ENCODE measurements at regions not wholly inside any gene's neighbourhood (a gene's known extent, or its start where the extent isn't known, plus 50 kb on each side); places are given as distances from the start of the nearest gene placed in this dataset.
A peak's percentile ranks its signal among the peaks of the same experiment; 100 is the strongest.

- no peaks in the 10 kb centered on the region for H3K27me3 ChIP-seq
- H3K9me3 ChIP-seq, result no peaks in the 10 kb centered on the region
- intact Hi-C loops (cut with DNase I; ENCODE audit: low total_unique reads), result no loop called here
- no peak overlapping the region for H3K4me3 ChIP-seq
- H3K4me1 ChIP-seq, result no peaks in the 10 kb centered on the region
- DNase-seq (ENCODE audit: low spot score in 2 of 2), result no peak
- TF ChIP-seq POLR2A (IDR thresholded peaks at IDR 0.05), result no peak
- TF ChIP-seq, protein P1, sequence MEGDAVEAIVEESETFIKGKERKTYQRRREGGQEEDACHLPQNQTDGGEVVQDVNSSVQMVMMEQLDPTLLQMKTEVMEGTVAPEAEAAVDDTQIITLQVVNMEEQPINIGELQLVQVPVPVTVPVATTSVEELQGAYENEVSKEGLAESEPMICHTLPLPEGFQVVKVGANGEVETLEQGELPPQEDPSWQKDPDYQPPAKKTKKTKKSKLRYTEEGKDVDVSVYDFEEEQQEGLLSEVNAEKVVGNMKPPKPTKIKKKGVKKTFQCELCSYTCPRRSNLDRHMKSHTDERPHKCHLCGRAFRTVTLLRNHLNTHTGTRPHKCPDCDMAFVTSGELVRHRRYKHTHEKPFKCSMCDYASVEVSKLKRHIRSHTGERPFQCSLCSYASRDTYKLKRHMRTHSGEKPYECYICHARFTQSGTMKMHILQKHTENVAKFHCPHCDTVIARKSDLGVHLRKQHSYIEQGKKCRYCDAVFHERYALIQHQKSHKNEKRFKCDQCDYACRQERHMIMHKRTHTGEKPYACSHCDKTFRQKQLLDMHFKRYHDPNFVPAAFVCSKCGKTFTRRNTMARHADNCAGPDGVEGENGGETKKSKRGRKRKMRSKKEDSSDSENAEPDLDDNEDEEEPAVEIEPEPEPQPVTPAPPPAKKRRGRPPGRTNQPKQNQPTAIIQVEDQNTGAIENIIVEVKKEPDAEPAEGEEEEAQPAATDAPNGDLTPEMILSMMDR (IDR thresholded peaks at IDR 0.05), result no peak
- no peak for TF ChIP-seq POLR2AphosphoS5 (IDR thresholded peaks at IDR 0.05)
- no peak overlapping the region for H3K27ac ChIP-seq
- no peaks in the 10 kb centered on the region for H3K36me3 ChIP-seq
Observed at GRCh38 chr20:53844259-53844658, 226.1 kb downstream of the BCAS1 start.

DNA sequence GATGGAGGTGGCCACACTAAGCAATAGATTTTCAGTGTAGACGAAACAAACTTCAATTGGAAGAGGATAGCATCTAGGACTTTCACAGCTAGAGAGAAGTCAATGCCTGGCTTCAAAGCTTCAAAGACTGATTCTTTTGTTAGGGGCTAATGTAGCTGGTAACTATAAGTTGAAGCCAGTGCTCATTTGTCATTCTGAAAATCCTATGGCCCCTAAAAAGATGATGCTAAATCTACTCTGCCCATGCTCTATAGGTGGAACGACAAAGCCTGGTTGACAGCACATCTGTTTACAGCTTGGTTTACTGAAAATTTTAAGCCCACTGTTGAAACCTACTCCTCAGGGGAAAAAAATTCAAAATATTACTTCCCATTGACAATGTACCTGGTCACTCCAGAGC is 226.7 kb downstream of the BCAS1 start:
- Histone ChIP-seq H3K27ac (no peak overlapping the region), H3K27me3 (no peaks in the 10 kb centered on the region), H3K4me1 (no peaks in the 10 kb centered on the region), H3K4me3 (no peak overlapping the region), H3K36me3 (no peaks in the 10 kb centered on the region), H3K9me3 (no peaks in the 10 kb centered on the region)
- TF ChIP-seq, protein P1 (IDR thresholded peaks at IDR 0.05), result no peak
- TF ChIP-seq POLR2AphosphoS5 (IDR thresholded peaks at IDR 0.05) (no peak), POLR2A (IDR thresholded peaks at IDR 0.05) (no peak)
- DNase-seq (ENCODE audit: low spot score in 2 of 2), result no peak
- intact Hi-C loops (cut with DNase I; ENCODE audit: low total_unique reads), result no loop called here

DNA sequence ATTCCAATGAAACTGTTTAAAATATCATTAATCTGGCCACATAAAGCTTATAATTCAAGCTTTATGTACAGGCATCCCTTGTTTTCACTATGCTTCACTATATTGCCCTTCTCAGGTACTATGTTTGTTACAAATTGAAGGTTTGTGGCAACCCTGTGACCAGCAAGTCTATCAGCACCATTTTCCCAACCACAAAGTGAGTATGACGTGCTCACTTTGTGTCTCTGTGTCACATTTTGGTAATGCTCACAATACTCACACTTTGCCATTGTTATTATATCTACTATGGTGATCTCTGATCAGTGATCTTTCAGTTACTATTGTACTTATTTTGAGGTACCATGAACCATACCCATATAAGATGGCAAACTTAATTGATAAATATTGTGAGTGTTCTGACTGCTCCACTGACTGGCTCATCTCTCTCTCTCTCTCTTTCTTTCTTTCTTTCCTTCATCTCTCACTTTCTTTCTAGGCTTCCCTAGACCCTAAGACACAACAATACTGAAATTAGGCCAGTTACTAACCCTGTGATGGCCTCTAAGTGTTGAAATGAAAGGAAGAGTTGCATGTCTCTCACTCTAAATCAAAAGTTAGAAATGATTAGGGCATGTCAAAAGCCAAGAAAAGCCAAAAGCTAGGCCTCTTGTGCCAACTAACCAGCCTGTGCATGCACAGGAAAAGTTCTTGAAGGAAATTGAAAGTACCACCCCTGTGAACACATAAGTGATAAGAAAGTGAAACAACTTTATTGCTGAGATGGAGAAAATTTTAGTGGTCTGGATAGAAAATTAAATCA is 227.9 kb downstream of the BCAS1 start:
- Histone ChIP-seq H3K4me3 (no peak overlapping the region), H3K27ac (peak overlapping the region in 1 of 2 donors; percentile 15), H3K27me3 (no peaks in the 10 kb centered on the region), H3K9me3 (no peaks in the 10 kb centered on the region), H3K36me3 (no peaks in the 10 kb centered on the region), H3K4me1 (no peaks in the 10 kb centered on the region)
- intact Hi-C loops (cut with DNase I; ENCODE audit: low total_unique reads), result no loop called here
- TF ChIP-seq, protein P1 (IDR thresholded peaks at IDR 0.05), result no peak
- TF ChIP-seq POLR2AphosphoS5 (IDR thresholded peaks at IDR 0.05), result no peak
- TF ChIP-seq POLR2A (IDR thresholded peaks at IDR 0.05), result no peak
- DNase-seq (ENCODE audit: low spot score in 2 of 2), result no peak

DNA sequence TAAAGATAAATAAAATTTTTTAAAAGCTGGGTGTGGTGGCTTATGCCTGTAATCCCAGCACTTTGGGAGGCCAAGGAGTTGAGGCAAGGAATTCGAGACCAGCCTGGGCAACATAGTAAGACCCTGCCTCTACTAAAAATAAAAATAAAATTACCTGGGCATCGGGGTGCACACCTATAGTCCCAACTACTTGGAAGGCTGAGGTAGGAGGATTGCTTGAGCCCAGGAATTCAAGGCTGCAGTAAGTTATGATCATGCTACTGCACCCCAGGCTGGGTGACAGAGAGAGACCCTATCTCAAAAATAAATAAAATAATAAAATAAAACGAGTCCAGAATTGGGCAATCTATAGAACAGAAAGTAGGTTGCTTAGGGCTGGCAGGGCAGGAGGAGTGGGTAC is 228.7 kb downstream of the BCAS1 start:
- H3K27me3 ChIP-seq, result no peaks in the 10 kb centered on the region
- TF ChIP-seq POLR2AphosphoS5 (IDR thresholded peaks at IDR 0.05), result no peak
- TF ChIP-seq POLR2A (IDR thresholded peaks at IDR 0.05), result no peak
- TF ChIP-seq, protein P1 (IDR thresholded peaks at IDR 0.05), result no peak
- no peaks in the 10 kb centered on the region for H3K4me1 ChIP-seq
- H3K9me3 ChIP-seq, result no peaks in the 10 kb centered on the region
- no peak overlapping the region for H3K27ac ChIP-seq
- no peak overlapping the region for H3K4me3 ChIP-seq
- no peak for DNase-seq (ENCODE audit: low spot score in 2 of 2)
- intact Hi-C loops (cut with DNase I; ENCODE audit: low total_unique reads), result no loop called here
- H3K36me3 ChIP-seq, result no peaks in the 10 kb centered on the region

DNA sequence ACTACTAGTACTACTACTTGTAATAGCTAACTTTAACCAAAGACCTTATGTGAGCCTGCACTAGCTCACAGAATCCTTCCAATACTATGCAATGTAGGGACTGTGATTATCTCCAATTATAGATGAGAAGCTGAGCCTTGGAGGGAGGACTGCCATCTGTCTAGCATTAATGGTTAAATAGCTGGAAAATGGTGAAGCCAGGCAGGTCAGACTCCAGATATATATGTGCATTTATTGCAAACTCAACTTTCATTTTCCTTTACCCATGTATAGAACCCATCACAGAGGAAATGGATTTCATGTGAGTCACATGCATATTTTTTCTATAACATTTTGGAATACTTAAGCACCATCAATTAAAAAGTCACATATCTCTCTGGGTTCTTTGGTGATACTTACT is 229.9 kb downstream of the BCAS1 start:
- intact Hi-C loops (cut with DNase I; ENCODE audit: low total_unique reads), result no loop called here

More for the DNA sequence above, 229.9 kb downstream of the BCAS1 start:
- H3K27me3 ChIP-seq, result no peaks in the 10 kb centered on the region
- no peak overlapping the region for H3K4me3 ChIP-seq
- no peak for DNase-seq (ENCODE audit: low spot score in 2 of 2)
- TF ChIP-seq POLR2AphosphoS5 (IDR thresholded peaks at IDR 0.05) (no peak), POLR2A (IDR thresholded peaks at IDR 0.05) (no peak)
- TF ChIP-seq, protein P1 (IDR thresholded peaks at IDR 0.05), result no peak
- H3K27ac ChIP-seq, result no peak overlapping the region
- H3K4me1 ChIP-seq, result no peaks in the 10 kb centered on the region
- H3K36me3 ChIP-seq, result no peaks in the 10 kb centered on the region
- no peaks in the 10 kb centered on the region for H3K9me3 ChIP-seq

Data from breast epithelium (tissue), 4 donors.